H9 (cell line): ENCODE measurements at regions not wholly inside any gene's neighbourhood (a gene's known extent, or its start where the extent isn't known, plus 50 kb on each side); places are given as distances from the start of the nearest gene placed in this dataset.

Source experiments
- DNase-seq: peaks from one replicate; pipeline ENCODE4 v3.0.0-alpha.2; 2017
- H2AFZ ChIP-seq: one replicate; pipeline ENCODE4 v1.6.1; 2013; ENCODE audit warnings: mild to moderate bottlenecking, low read length, control low read depth, moderate library complexity
- H2AK5ac ChIP-seq: 2 replicates; pipeline ENCODE4 v1.6.1; 2013; ENCODE audit warnings: low read length, control low read depth, mixed read lengths; ENCODE audit not compliant: insufficient read length
- H2BK120ac ChIP-seq: one replicate; pipeline ENCODE4 v1.6.1; 2013; ENCODE audit warnings: low read depth, mild to moderate bottlenecking, low read length, control low read depth, inconsistent platforms; ENCODE audit not compliant: poor library complexity, severe bottlenecking
- H2BK12ac ChIP-seq: 2 replicates; pipeline ENCODE4 v1.6.1; 2013; ENCODE audit warnings: low read length, control low read depth, mixed read lengths, low read depth; ENCODE audit not compliant: insufficient read length
- H2BK15ac ChIP-seq: 2 replicates; pipeline ENCODE4 v1.6.1; 2013; ENCODE audit warnings: low read depth, low read length, control low read depth
- H2BK20ac ChIP-seq: one replicate; pipeline ENCODE4 v1.6.1; 2013; ENCODE audit warnings: low read depth, mild to moderate bottlenecking, low read length, control low read depth, inconsistent platforms; ENCODE audit not compliant: poor library complexity, severe bottlenecking
- H2BK5ac ChIP-seq: 2 replicates; pipeline ENCODE4 v1.6.1; 2013; ENCODE audit warnings: low read length, control low read depth, mixed read lengths; ENCODE audit not compliant: insufficient read length
- H3K14ac ChIP-seq: 2 replicates; pipeline ENCODE4 v1.6.1; 2013; ENCODE audit warnings: low read length, control low read depth; ENCODE audit not compliant: insufficient read depth
- H3K18ac ChIP-seq: 2 replicates; pipeline ENCODE4 v1.6.1; 2013; ENCODE audit warnings: low read depth, mild to moderate bottlenecking, mixed read lengths, low read length, control low read depth; ENCODE audit not compliant: insufficient read length
- H3K23ac ChIP-seq: 2 replicates; pipeline ENCODE4 v1.6.1; 2013; ENCODE audit warnings: low read length, control low read depth, mixed read lengths, low read depth; ENCODE audit not compliant: insufficient read length
- H3K23me2 ChIP-seq: 2 replicates; pipeline ENCODE4 v1.6.1; 2013; ENCODE audit warnings: low read depth, mild to moderate bottlenecking, mixed read lengths, low read length, control low read depth; ENCODE audit not compliant: insufficient read length, poor library complexity, severe bottlenecking
- H3K27ac ChIP-seq: 2 replicates; pipeline ENCODE4 v1.5.1; 2013; ENCODE audit warnings: low read length, control low read depth, mixed read lengths, low read depth; ENCODE audit not compliant: insufficient read length
- H3K27me3 ChIP-seq: 2 replicates; pipeline ENCODE4 v1.6.1; 2013; ENCODE audit warnings: low read length, control low read depth, inconsistent platforms; ENCODE audit not compliant: insufficient read depth
- H3K4ac ChIP-seq: 2 replicates; pipeline ENCODE4 v1.6.1; 2013; ENCODE audit warnings: low read depth, mild to moderate bottlenecking, control low read depth, inconsistent platforms, low read length, moderate library complexity
- H3K4me1 ChIP-seq: 2 replicates; pipeline ENCODE4 v1.6.1; 2013; ENCODE audit warnings: low read length, control low read depth, inconsistent platforms; ENCODE audit not compliant: insufficient read depth
- H3K4me2 ChIP-seq: 2 replicates; pipeline ENCODE4 v1.6.1; 2013; ENCODE audit warnings: low read length, control low read depth, mixed read lengths; ENCODE audit not compliant: insufficient read length, insufficient read depth
- H3K56ac ChIP-seq: 2 replicates; pipeline ENCODE4 v1.6.1; 2013; ENCODE audit warnings: low read depth, mild to moderate bottlenecking, mixed read lengths, low read length, control low read depth; ENCODE audit not compliant: insufficient read length
- H3K79me1 ChIP-seq: 2 replicates; pipeline ENCODE4 v1.6.1; 2013; ENCODE audit warnings: low read depth, mild to moderate bottlenecking, moderate library complexity, low read length, control low read depth, inconsistent platforms; ENCODE audit not compliant: insufficient read depth, poor library complexity, severe bottlenecking
- H3K79me2 ChIP-seq: 2 replicates; pipeline ENCODE4 v1.6.1; 2013; ENCODE audit warnings: low read length, control low read depth, inconsistent platforms; ENCODE audit not compliant: insufficient read depth
- H3K9ac ChIP-seq: 2 replicates; pipeline ENCODE4 v1.6.1; 2013; ENCODE audit warnings: low read length, control low read depth, mixed read lengths; ENCODE audit not compliant: insufficient read length; ENCODE audit errors: extremely low read depth
- H3K9me3 ChIP-seq: one replicate; pipeline ENCODE4 v1.6.1; 2013; ENCODE audit warnings: low read depth, low read length, inconsistent platforms; ENCODE audit not compliant: control insufficient read depth
- H3T11ph ChIP-seq: one replicate; pipeline ENCODE4 v1.6.1; 2013; ENCODE audit warnings: mild to moderate bottlenecking, low read length, control low read depth, inconsistent platforms
- H4K20me1 ChIP-seq: one replicate; pipeline ENCODE4 v1.6.1; 2013; ENCODE audit not compliant: control insufficient read depth, insufficient read length, insufficient read depth
- H4K5ac ChIP-seq: 2 replicates; pipeline ENCODE4 v1.6.1; 2013; ENCODE audit warnings: low read depth, mild to moderate bottlenecking, mixed read lengths, low read length, control low read depth; ENCODE audit not compliant: insufficient read length
- H4K8ac ChIP-seq: replicated peaks from 2 replicates; pipeline ENCODE4 v1.6.1; 2013; ENCODE audit warnings: low read length, control low read depth, mixed read lengths, low read depth; ENCODE audit not compliant: insufficient read length
- H4K91ac ChIP-seq: 2 replicates; pipeline ENCODE4 v1.6.1; 2013; ENCODE audit warnings: low read depth, mild to moderate bottlenecking, moderate library complexity, mixed read lengths, low read length, control low read depth; ENCODE audit not compliant: insufficient read length
- H3K27ac Mint-ChIP-seq, 3 experiments: 2 replicates in 2 of 3; 3 replicates in 1 of 3; pipeline ENCODE4 v1.8.0; 2020 to 2021; ENCODE audit warnings: mixed read lengths in 3 of 3, mild to moderate bottlenecking in 1 of 3, moderate library complexity in 1 of 3
- H3K27me3 Mint-ChIP-seq: 2 replicates; pipeline ENCODE4 v1.8.0; 2021; ENCODE audit warnings: low read depth, mild to moderate bottlenecking, moderate library complexity, mixed read lengths
- H3K36me3 Mint-ChIP-seq, 3 experiments: 2 replicates in 2 of 3; 3 replicates in 1 of 3; pipeline ENCODE4 v1.8.0; 2020 to 2021; ENCODE audit warnings: low read depth in 3 of 3, mixed read lengths in 3 of 3; ENCODE audit not compliant: insufficient read depth in 1 of 3
- H3K4me1 Mint-ChIP-seq, 2 experiments: 2 replicates each; pipeline ENCODE4 v1.8.0; 2020; ENCODE audit warnings: mixed read lengths in 2 of 2
- H3K4me3 Mint-ChIP-seq, 2 experiments: 2 replicates in 1 of 2; 3 replicates in 1 of 2; pipeline ENCODE4 v1.8.0; 2020 to 2021; ENCODE audit warnings: mild to moderate bottlenecking in 2 of 2, mixed read lengths in 2 of 2, moderate library complexity in 1 of 2
- H3K9me3 Mint-ChIP-seq, 2 experiments: 2 replicates in 1 of 2; 3 replicates in 1 of 2; pipeline ENCODE4 v1.8.0; 2020; ENCODE audit warnings: mild to moderate bottlenecking in 2 of 2, mixed read lengths in 2 of 2, moderate library complexity in 1 of 2
- CTCF ChIP-seq: fragments of 200-600 bp; sonication (generic); conservative IDR thresholded peaks from 3 replicates; pipeline ENCODE4 v1.8.0; 2021; ENCODE audit warnings: antibody characterized with exemption, mild to moderate bottlenecking
- WGBS: extraction: QIAGEN DNeasy Blood & Tissue Kit; methylation state at CpG from one replicate; pipeline ENCODE4 v1.1.7; 2013; ENCODE audit warnings: missing lambda C conversion rate, low lambda C conversion rate, mixed read lengths; ENCODE audit not compliant: insufficient read length; ENCODE audit errors: extremely low coverage; 5-methylcytosine and 5-hydroxymethylcytosine counted together

DNA sequence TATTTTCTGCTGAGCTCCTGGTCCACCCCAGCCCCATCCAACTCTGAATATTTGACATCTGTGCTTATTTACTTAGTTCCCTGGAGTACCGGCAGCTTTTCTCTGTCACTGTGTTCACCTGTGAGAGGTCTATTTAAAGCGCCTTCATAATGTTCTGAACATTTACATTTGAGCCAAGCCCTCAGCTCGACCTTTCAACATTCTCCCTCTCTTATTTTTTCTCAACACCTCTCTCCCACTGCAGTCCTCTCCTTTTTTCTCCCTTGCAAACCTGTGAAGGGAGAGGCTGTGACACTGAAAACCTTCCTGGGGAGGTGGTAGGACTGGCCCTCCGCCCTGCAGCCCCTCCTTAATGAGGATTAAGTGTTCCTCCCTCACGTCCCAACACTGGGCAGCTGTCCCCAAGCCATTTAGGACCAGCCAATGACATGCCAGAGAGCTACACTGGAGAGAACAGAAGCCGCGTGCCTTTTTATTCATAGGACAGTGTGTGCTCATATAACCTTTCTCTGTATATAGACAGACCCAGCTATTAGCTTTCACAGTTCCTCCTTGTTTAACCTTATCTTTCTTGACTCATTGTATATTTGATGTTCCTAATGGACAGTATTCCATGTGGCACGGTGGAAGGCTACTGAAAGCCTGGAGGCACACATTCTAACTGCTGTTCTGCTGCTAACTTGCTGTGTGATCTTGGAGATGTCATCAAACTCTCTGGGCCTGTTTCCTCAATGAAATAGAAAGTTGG lies 134.8 kb downstream of the NUFIP1 start:
- H3K27ac Mint-ChIP-seq = peak overlapping the region in 1 of 3 experiments; percentile 47; a peak in 1 of 7 replicates

More for the DNA sequence above, 134.8 kb downstream of the NUFIP1 start:
- no peaks in the 10 kb centered on the region for H4K20me1 ChIP-seq
- no peak overlapping the region for H3K9ac ChIP-seq
- no peaks in the 10 kb centered on the region for H3K79me2 ChIP-seq
- H2AFZ ChIP-seq = no peak overlapping the region
- H4K8ac ChIP-seq = no peak overlapping the region
- Mint-ChIP-seq H3K4me1 (peaks cover 18 to 21% of the 10 kb centered on the region in 2 experiments), H3K27me3 (no peaks in the 10 kb centered on the region), H3K36me3 (no peaks in the 10 kb centered on the region), H3K9me3 (no peaks in the 10 kb centered on the region), H3K4me3 (no peak overlapping the region)
- H2BK20ac ChIP-seq = no peak overlapping the region
- peaks cover 4% of the 10 kb centered on the region; the same call in 1 of the 2 replicates for H3K4me1 ChIP-seq
- WGBS = 100% methylated on average over 1 of the region's 8 CpGs
- no peak overlapping the region for H2BK120ac ChIP-seq
- no peak overlapping the region for H3K4me2 ChIP-seq
- no peak overlapping the region for H4K91ac ChIP-seq
- no peak overlapping the region for H3K23ac ChIP-seq
- no peak overlapping the region for H2AK5ac ChIP-seq
- H3K56ac ChIP-seq = no peak overlapping the region
- H3K27ac ChIP-seq = no peak overlapping the region
- no peak for TF ChIP-seq CTCF
- H2BK5ac ChIP-seq = no peak overlapping the region
- no peaks in the 10 kb centered on the region for H3K79me1 ChIP-seq
- H3K18ac ChIP-seq = no peak overlapping the region
- H3K27me3 ChIP-seq = no peaks in the 10 kb centered on the region
- no peak overlapping the region for H3K14ac ChIP-seq
- no peaks in the 10 kb centered on the region for H3K9me3 ChIP-seq
- DNase-seq = no peak
- no peak overlapping the region for H3K4ac ChIP-seq
- H2BK15ac ChIP-seq = no peak overlapping the region
- no peak overlapping the region for H4K5ac ChIP-seq
- no peak overlapping the region for H3T11ph ChIP-seq
- H3K23me2 ChIP-seq = no peaks in the 10 kb centered on the region
- no peak overlapping the region for H2BK12ac ChIP-seq
